SK-N-SH (cell line): ENCODE measurements at regions not wholly inside any gene's neighbourhood (a gene's known extent, or its start where the extent isn't known, plus 50 kb on each side); places are given as distances from the start of the nearest gene placed in this dataset.
"Not testable (repeated sequence)": the region's sequence is repeated elsewhere in the genome, so short reads cannot be mapped to it uniquely, and the experiment has no call there.

Experiments
- CTCF ChIA-PET: fragments of 300-600, 350-600 bp; formaldehyde crosslinking; extraction: SDS; loops from one replicate; lab custom pipeline; 2021; lab: Yijun Ruan, JAX
- POLR2A ChIA-PET: fragments of 350-600 bp; sonication (Branson Sonifier 250); formaldehyde crosslinking; extraction: SDS; loops from one replicate; lab custom pipeline; 2020; ENCODE audit warnings: antibody characterized with exemption, inconsistent platforms; lab: Yijun Ruan, JAX
- DNase-seq: peaks from one replicate; pipeline ENCODE4 v3.0.0; 2012
- H2AFZ ChIP-seq: fragments of 200-600 bp; sonication (generic); 2 replicates; pipeline ENCODE4 v1.8.1; 2016; ENCODE audit warnings: antibody characterized with exemption, mild to moderate bottlenecking, low read depth
- H3F3A ChIP-seq: fragments of 200-600 bp; sonication (generic); replicated peaks from 2 replicates; pipeline ENCODE3; 2016; ENCODE audit warnings: antibody characterized with exemption, mild to moderate bottlenecking; ENCODE audit not compliant: insufficient read depth
- H3K27ac ChIP-seq, 2 experiments: fragments of 200-500 bp in 1 of 2; fragments of 200-600 bp in 1 of 2; sonication (Bioruptor generic) in 1 of 2; sonication (generic), shearing (Covaris generic) in 1 of 2; 2 replicates each; pipeline versions ENCODE4 v1.5.1 to v1.6.1; 2014 to 2016; ENCODE audit warnings: low read depth in 2 of 2, inconsistent platforms in 1 of 2, low read length in 1 of 2, mild to moderate bottlenecking in 1 of 2, mixed read lengths in 1 of 2
- H3K27me3 ChIP-seq: fragments of 200-600 bp; sonication (generic), shearing (Covaris generic); 2 replicates; pipeline ENCODE4 v1.6.1; 2016; ENCODE audit warnings: mixed run types; ENCODE audit not compliant: insufficient read depth
- H3K36me3 ChIP-seq, 2 experiments: fragments of 200-500 bp in 1 of 2; fragments of 200-600 bp in 1 of 2; sonication (Bioruptor generic) in 1 of 2; sonication (generic) in 1 of 2; replicated peaks in 1 of 2; 2 replicates each; pipeline versions ENCODE3 to v1.5.1; 2014 to 2016; ENCODE audit warnings: low read length in 1 of 2, mild to moderate bottlenecking in 1 of 2; ENCODE audit not compliant: insufficient read depth in 2 of 2, control insufficient read depth in 1 of 2
- H3K4me1 ChIP-seq, 2 experiments: fragments of 200-500 bp in 1 of 2; fragments of 200-600 bp in 1 of 2; sonication (Bioruptor generic) in 1 of 2; sonication (generic), shearing (Covaris generic) in 1 of 2; 2 replicates each; pipeline versions ENCODE4 v1.5.1 to v1.6.1; 2014 to 2016; ENCODE audit warnings: low read depth in 1 of 2, low read length in 1 of 2, mixed run types in 1 of 2; ENCODE audit not compliant: insufficient read depth in 2 of 2, control insufficient read depth in 1 of 2
- H3K4me2 ChIP-seq: fragments of 200-600 bp; sonication (generic), shearing (Covaris generic); 2 replicates; pipeline ENCODE4 v1.6.1; 2017; ENCODE audit warnings: mixed run types
- H3K4me3 ChIP-seq, 2 experiments: fragments of 200-500 bp in 1 of 2; fragments of 200-600 bp in 1 of 2; sonication (Bioruptor generic) in 1 of 2; sonication (generic), shearing (Covaris generic) in 1 of 2; 2 replicates each; pipeline versions ENCODE4 v1.5.1 to v1.8.1; 2014 to 2016; ENCODE audit warnings: low read depth in 2 of 2, inconsistent platforms in 1 of 2, low read length in 1 of 2, mild to moderate bottlenecking in 1 of 2, mixed read lengths in 1 of 2, moderate library complexity in 1 of 2
- H3K79me2 ChIP-seq: fragments of 200-600 bp; sonication (generic); 2 replicates; pipeline ENCODE4 v1.8.1; 2017; ENCODE audit warnings: mild to moderate bottlenecking; ENCODE audit not compliant: insufficient read depth
- H3K9ac ChIP-seq: fragments of 200-600 bp; sonication (generic); 2 replicates; pipeline ENCODE4 v1.6.1; 2017; ENCODE audit warnings: mixed run types
- H3K9me2 ChIP-seq: fragments of 200-600 bp; sonication (generic); 2 replicates; pipeline ENCODE4 v1.6.1; 2017; ENCODE audit warnings: mixed run types
- H3K9me3 ChIP-seq: fragments of 200-600 bp; sonication (generic); 2 replicates; pipeline ENCODE4 v1.6.1; 2017; ENCODE audit warnings: mixed run types, mild to moderate bottlenecking, moderate library complexity
- H4K20me1 ChIP-seq: fragments of 200-600 bp; sonication (generic); 2 replicates; pipeline ENCODE4 v1.6.1; 2017; ENCODE audit warnings: mild to moderate bottlenecking, mixed run types; ENCODE audit not compliant: insufficient read depth
- CTCF ChIP-seq: fragments of 200-600 bp; sonication (generic); IDR thresholded peaks from 2 replicates; pipeline ENCODE4 v1.6.1; 2017; ENCODE audit warnings: antibody characterized with exemption, mild to moderate bottlenecking, moderate library complexity
- RAD21 ChIP-seq: IDR thresholded peaks from 2 replicates; pipeline ENCODE4 v1.6.1; 2012; ENCODE audit warnings: mild to moderate bottlenecking, low read length
- SMC3 ChIP-seq: IDR thresholded peaks from 2 replicates; pipeline ENCODE4 v1.6.1; 2012; ENCODE audit warnings: low read depth, low read length, improper control_type of control experiment
- TCF12 ChIP-seq: IDR thresholded peaks from 2 replicates; pipeline ENCODE4 v1.4.0; 2012
- TEAD4 ChIP-seq: IDR thresholded peaks from 2 replicates; pipeline ENCODE4 v1.4.0; 2012; ENCODE audit warnings: mild to moderate bottlenecking, borderline replicate concordance; ENCODE audit not compliant: insufficient read depth
- YY1 ChIP-seq: IDR thresholded peaks from 2 replicates; pipeline ENCODE4 v1.4.0; 2012; ENCODE audit warnings: low read depth, mild to moderate bottlenecking
- WGBS: methylation state at CpG from one replicate; pipeline ENCODE4 v1.1.6; 2017; ENCODE audit warnings: low lambda C conversion rate; 5-methylcytosine and 5-hydroxymethylcytosine counted together
- TF ChIP-seq, protein P1 (sequence below): fragments of 150-350 bp; IDR thresholded peaks from 2 replicates; pipeline ENCODE4 v1.6.1; 2017; ENCODE audit warnings: antibody characterized with exemption, low read length, low read depth, borderline replicate concordance

GRCh38 chr9:71607461-71607881, 160.8 kb downstream of the CEMIP2 start:
- Histone ChIP-seq H3K27me3 (peaks cover 7% of the 10 kb centered on the region; the same call in 1 of the 2 replicates), H3K9me2 (no peaks in the 10 kb centered on the region), H3F3A (no peaks in the 10 kb centered on the region), H3K4me3 (no peak overlapping the region), H3K9ac (no peak overlapping the region), H3K79me2 (no peaks in the 10 kb centered on the region), H3K27ac (no peak overlapping the region), H3K4me2 (no peak overlapping the region), H2AFZ (no peak overlapping the region), H3K36me3 (no peaks in the 10 kb centered on the region), H3K4me1 (no peaks in the 10 kb centered on the region), H4K20me1 (no peaks in the 10 kb centered on the region), H3K9me3 (no peaks in the 10 kb centered on the region)
- ChIA-PET CTCF (no interaction called here), POLR2A (no interaction called here)
- whole genome bisulfite sequencing = 26% methylated on average over 5 of the region's 5 CpGs
- TF ChIP-seq TCF12 = no peak
- no peak for TF ChIP-seq YY1
- DNase-seq = no peak

DNA sequence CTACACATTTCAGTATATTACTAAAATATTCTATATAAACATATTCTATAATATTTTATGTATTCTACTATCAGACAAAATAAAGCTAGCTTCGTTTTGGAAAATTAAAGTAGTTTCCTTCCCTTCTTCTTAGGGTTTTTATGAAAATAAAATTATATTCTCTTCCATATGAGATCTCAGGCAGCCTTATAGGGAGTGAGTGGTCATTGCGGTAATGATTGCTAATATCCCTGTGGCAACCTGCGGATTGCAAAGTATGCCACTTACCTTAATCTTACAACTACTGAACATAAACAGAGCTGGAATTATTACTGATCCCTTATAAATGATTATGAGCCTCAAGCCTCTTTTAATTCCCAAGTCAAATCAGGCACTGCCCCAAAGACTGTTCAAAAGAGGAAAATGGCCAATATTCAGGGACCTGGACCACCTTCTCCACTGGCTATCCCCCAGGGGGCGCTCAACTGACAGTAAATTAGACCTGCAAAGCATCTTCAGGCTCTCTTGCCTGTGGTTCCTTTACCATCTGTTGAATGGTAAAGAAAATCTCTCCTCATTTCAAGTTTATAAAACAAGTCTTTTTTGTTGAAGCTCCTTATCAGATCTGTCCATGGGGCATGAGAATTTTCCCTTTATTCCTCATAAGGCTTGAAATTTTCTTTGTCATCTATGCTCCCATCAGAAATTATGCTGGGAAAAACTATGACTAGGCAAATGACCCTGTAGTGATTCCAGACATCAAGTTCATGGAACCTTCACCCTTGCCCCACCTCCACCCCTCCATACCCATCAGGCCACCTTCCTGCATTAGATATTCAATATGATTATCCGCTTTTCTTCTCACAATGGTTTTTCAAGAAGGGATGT, 163.9 kb downstream of the CEMIP2 start:
- peak; percentile 33 for DNase-seq
- no peak overlapping the region for H3K27ac ChIP-seq
- H3K9me3 ChIP-seq = no peaks in the 10 kb centered on the region
- no peaks in the 10 kb centered on the region for H3F3A ChIP-seq
- H3K4me3 ChIP-seq = peak overlapping the region in 1 of 2 experiments; percentile 33; a peak in 1 of 4 replicates
- no peak overlapping the region for H3K4me2 ChIP-seq
- H3K4me1 ChIP-seq = no peaks in the 10 kb centered on the region
- ChIA-PET POLR2A (no interaction called here), CTCF (interaction anchor here (0.6 to 3.2 kb wide), 12 partner anchors 11 to 441 kb away, joined by 3 to 17 read pairs (median 4); no protein-coding TSS in a partner anchor)
- WGBS = 12% methylated on average over 5 of the region's 5 CpGs
- TF ChIP-seq SMC3 = peak; percentile 71
- no peak for TF ChIP-seq TEAD4
- TF ChIP-seq RAD21 = peak; percentile 67
- peak; percentile 86 for TF ChIP-seq CTCF
- peak; percentile 25; the same call in 1 of the 2 replicates for TF ChIP-seq YY1
- H3K9me2 ChIP-seq = no peaks in the 10 kb centered on the region
- no peak overlapping the region for H2AFZ ChIP-seq
- no peaks in the 10 kb centered on the region for H3K36me3 ChIP-seq
- peaks cover 7% of the 10 kb centered on the region; the same call in 1 of the 2 replicates for H3K27me3 ChIP-seq
- no peaks in the 10 kb centered on the region for H3K79me2 ChIP-seq
- H4K20me1 ChIP-seq = no peaks in the 10 kb centered on the region
- H3K9ac ChIP-seq = no peak overlapping the region

GRCh38 chr9:71602652-71603051, 165.7 kb downstream of the CEMIP2 start:
- Histone ChIP-seq H3K27me3 (peaks cover 7% of the 10 kb centered on the region; the same call in 1 of the 2 replicates), H3K27ac (no peak overlapping the region), H3K9me2 (no peaks in the 10 kb centered on the region), H3K9ac (no peak overlapping the region)
- TF ChIP-seq, protein P1, sequence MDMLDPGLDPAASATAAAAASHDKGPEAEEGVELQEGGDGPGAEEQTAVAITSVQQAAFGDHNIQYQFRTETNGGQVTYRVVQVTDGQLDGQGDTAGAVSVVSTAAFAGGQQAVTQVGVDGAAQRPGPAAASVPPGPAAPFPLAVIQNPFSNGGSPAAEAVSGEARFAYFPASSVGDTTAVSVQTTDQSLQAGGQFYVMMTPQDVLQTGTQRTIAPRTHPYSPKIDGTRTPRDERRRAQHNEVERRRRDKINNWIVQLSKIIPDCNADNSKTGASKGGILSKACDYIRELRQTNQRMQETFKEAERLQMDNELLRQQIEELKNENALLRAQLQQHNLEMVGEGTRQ = no peak
- TF ChIP-seq, all 33 proteins: peak for 0
- no peaks in the 10 kb centered on the region for H4K20me1 ChIP-seq
- CTCF ChIA-PET = interaction anchor here (1.0 kb wide), 1 partner anchor 166 kb away, joined by 3 read pairs; no protein-coding TSS in a partner anchor
- no peaks in the 10 kb centered on the region for H3F3A ChIP-seq
- POLR2A ChIA-PET = no interaction called here
- no peak for DNase-seq
- H3K4me1 ChIP-seq = no peaks in the 10 kb centered on the region
- no peaks in the 10 kb centered on the region for H3K36me3 ChIP-seq
- H3K79me2 ChIP-seq = no peaks in the 10 kb centered on the region
- H2AFZ ChIP-seq = no peak overlapping the region
- no peaks in the 10 kb centered on the region for H3K9me3 ChIP-seq
- no peak overlapping the region for H3K4me2 ChIP-seq
- H3K4me3 ChIP-seq = no peak overlapping the region

- H3K36me3 ChIP-seq, CTCF ChIA-PET, H3K79me2 ChIP-seq, DNase-seq, H3K27me3 ChIP-seq, H3F3A ChIP-seq, H3K4me1 ChIP-seq, H2AFZ ChIP-seq, H3K4me2 ChIP-seq, POLR2A ChIA-PET, H3K27ac ChIP-seq, H3K9me3 ChIP-seq, H4K20me1 ChIP-seq, H3K9me2 ChIP-seq, H3K4me3 ChIP-seq, H3K9ac ChIP-seq: not testable (repeated sequence)
- WGBS = 16% methylated on average over 11 of the region's 12 CpGs
These were observed 172.6 kb downstream of the CEMIP2 start for GRCh38 chr9:71595762-71596161.
